ENCODE measurements at regions not wholly inside any gene's neighbourhood (a gene's known extent, or its start where the extent isn't known, plus 50 kb on each side); places are given as distances from the start of the nearest gene placed in this dataset.

DNA sequence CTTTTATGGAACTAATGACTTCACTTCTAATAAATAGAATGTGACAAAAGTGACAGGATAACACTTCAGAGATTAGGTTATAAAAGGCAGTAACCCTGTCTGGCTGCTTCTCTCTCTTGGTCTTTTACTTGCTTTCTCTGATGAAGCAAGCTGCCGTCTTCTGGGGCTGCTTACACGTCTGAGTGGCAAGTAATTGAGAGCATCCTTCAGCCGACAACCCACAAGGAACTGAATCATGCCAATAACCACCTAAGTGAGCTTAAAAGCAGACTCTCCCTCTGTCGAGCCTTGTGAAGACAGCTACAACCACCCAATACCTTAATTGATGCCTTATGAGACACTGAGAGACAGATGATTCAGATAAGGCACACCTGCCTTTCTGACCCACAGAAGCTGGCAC, 1091.2 kb downstream of the SLITRK1 start:
- Histone ChIP-seq H3K27me3 (ENCODE audit: control insufficient read depth in 2 of 2, insufficient read depth in 2 of 2, low read length in 2 of 2) (no peaks in the 10 kb centered on the region), H3K4me1 (ENCODE audit: control insufficient read depth in 1 of 2, insufficient read depth in 2 of 2, low read length in 2 of 2) (no peaks in the 10 kb centered on the region), H3K36me3 (replicated peaks in 1 of 2; ENCODE audit: control insufficient read depth in 1 of 2, insufficient read depth in 2 of 2, low read length in 2 of 2) (no peaks in the 10 kb centered on the region), H2AFZ (ENCODE audit: insufficient read depth, low read depth, low read length, poor library complexity, severe bottlenecking) (no peak overlapping the region), H3K9me3 (replicated peaks in 1 of 2; ENCODE audit: control insufficient read depth in 1 of 2, insufficient read depth in 1 of 2, low read length in 2 of 2) (peaks cover 6 to 7% of the 10 kb centered on the region in 2 donors), H3K9ac (ENCODE audit: insufficient read depth, low read length, poor library complexity, severe bottlenecking) (no peak overlapping the region), H3K27ac (ENCODE audit: low read depth in 1 of 2, low read length in 2 of 2) (no peak overlapping the region), H4K20me1 (ENCODE audit: insufficient read depth, low read length) (no peaks in the 10 kb centered on the region), H3K79me2 (ENCODE audit: insufficient read depth, low read length) (no peaks in the 10 kb centered on the region), H3K4me2 (replicated peaks; ENCODE audit: extremely low read depth, low read length, poor library complexity, severe bottlenecking) (no peak overlapping the region), H3K4me3 (replicated peaks in 1 of 3; ENCODE audit: low read depth in 2 of 3, low read length in 3 of 3) (no peak overlapping the region)
- Mint-ChIP-seq H3K27ac (no peak overlapping the region), H3K4me1 (no peaks in the 10 kb centered on the region), H3K4me3 (no peak overlapping the region), H3K9me3 (peaks cover 0 to 8% (median 3%) of the 10 kb centered on the region in 7 donors), H3K27me3 (ENCODE audit: low read depth in 3 of 3) (no peaks in the 10 kb centered on the region), H3K36me3 (no peaks in the 10 kb centered on the region)
- DNase-seq: no peak
- intact Hi-C loops (cut with micrococcal nuclease): no loop called here
- WGBS (ENCODE audit: insufficient coverage): no CpG with 5 or more reads among the region's 4 CpGs
- no peak for TF ChIP-seq CTCF (IDR thresholded peaks at IDR 0.05)

DNA sequence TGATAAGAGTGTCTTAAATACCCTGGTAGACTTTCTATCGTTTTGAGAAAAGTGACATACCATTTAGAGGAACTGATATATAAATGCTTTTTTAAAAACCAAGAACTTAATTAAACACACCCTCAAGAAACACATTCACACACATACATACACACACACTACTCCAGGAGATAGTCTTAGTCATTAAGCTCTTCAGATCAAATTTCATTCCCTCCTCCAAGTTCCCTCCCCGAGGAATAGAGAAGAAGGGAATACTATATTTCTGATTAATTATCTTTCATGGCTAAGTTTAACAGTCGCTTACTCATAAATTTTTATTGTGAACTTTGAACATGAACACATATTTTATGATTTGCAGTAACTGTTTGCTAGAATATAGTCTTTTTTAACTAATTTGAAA, 1109.5 kb downstream of the SLITRK1 start:
- H3K27me3 ChIP-seq (ENCODE audit: control insufficient read depth in 2 of 2, insufficient read depth in 2 of 2, low read length in 2 of 2): no peaks in the 10 kb centered on the region
- no CpG with 5 or more reads among the region's 3 CpGs for WGBS (ENCODE audit: insufficient coverage)
- peaks cover 0 to 2% (median 0%) of the 10 kb centered on the region in 3 donors for H3K27me3 Mint-ChIP-seq (ENCODE audit: low read depth in 3 of 3)
- H2AFZ ChIP-seq (ENCODE audit: insufficient read depth, low read depth, low read length, poor library complexity, severe bottlenecking): no peak overlapping the region
- TF ChIP-seq CTCF (IDR thresholded peaks at IDR 0.05): no peak
- H3K4me1 Mint-ChIP-seq: no peaks in the 10 kb centered on the region
- H3K27ac Mint-ChIP-seq: no peak overlapping the region
- H3K9me3 ChIP-seq (replicated peaks in 1 of 2; ENCODE audit: control insufficient read depth in 1 of 2, insufficient read depth in 1 of 2, low read length in 2 of 2): peaks cover 9 to 12% of the 10 kb centered on the region in 2 donors
- intact Hi-C loops (cut with micrococcal nuclease): no loop called here
- no peaks in the 10 kb centered on the region for H3K79me2 ChIP-seq (ENCODE audit: insufficient read depth, low read length)
- no peaks in the 10 kb centered on the region for H3K36me3 ChIP-seq (replicated peaks in 1 of 2; ENCODE audit: control insufficient read depth in 1 of 2, insufficient read depth in 2 of 2, low read length in 2 of 2)
- no peaks in the 10 kb centered on the region for H3K36me3 Mint-ChIP-seq
- H3K4me1 ChIP-seq (ENCODE audit: control insufficient read depth in 1 of 2, insufficient read depth in 2 of 2, low read length in 2 of 2): no peaks in the 10 kb centered on the region
- no peak overlapping the region for H3K9ac ChIP-seq (ENCODE audit: insufficient read depth, low read length, poor library complexity, severe bottlenecking)
- no peaks in the 10 kb centered on the region for H4K20me1 ChIP-seq (ENCODE audit: insufficient read depth, low read length)
- DNase-seq: no peak
- H3K4me3 Mint-ChIP-seq: no peak overlapping the region
- no peak overlapping the region for H3K4me3 ChIP-seq (replicated peaks in 1 of 3; ENCODE audit: low read depth in 2 of 3, low read length in 3 of 3)
- H3K9me3 Mint-ChIP-seq: peaks cover 0 to 4% (median 1%) of the 10 kb centered on the region in 7 donors
- H3K4me2 ChIP-seq (replicated peaks; ENCODE audit: extremely low read depth, low read length, poor library complexity, severe bottlenecking): no peak overlapping the region
- H3K27ac ChIP-seq (ENCODE audit: low read depth in 1 of 2, low read length in 2 of 2): no peak overlapping the region

Data from CD14-positive monocyte (primary cell).